ENCODE measurements at regions not wholly inside any gene's neighbourhood (a gene's known extent, or its start where the extent isn't known, plus 50 kb on each side); places are given as distances from the start of the nearest gene placed in this dataset.
A peak's percentile ranks its signal among the peaks of the same experiment; 100 is the strongest.

DNA sequence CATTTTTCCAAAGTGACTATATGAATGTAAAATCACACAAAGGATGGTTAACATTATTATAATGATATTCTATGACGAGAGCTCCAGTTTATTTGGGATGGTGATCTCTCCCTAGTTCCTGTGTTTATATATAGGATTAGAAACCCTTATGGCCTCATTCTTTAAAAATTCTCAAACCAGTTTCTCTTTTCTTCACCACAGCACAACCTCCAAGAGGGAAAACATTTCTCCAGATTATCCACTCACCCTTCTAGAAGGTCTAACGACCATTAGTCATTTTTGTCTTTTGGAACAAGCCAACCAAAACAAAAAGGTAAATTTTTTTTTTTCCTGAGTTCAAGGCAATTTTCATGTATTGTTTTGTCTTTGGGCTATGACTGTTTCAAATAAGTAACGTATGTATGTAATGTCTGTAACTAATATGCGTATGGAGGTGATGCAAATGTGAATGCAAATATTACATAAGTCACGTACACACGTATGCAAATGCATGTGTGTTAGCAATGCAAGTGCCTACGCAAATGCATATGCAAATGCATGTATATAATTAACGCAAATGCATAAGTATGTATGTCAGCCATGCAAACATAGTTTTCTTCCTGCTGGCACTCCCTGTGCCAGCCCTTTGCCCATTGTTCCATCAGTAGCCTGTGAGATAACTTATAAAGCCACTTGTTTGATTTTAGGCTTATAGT, 72.5 kb upstream of the MORC3 start:
- H3K27me3 ChIP-seq (ENCODE audit: insufficient read depth, low read length) = no peaks in the 10 kb centered on the region
- no peaks in the 10 kb centered on the region for H3K79me2 ChIP-seq (ENCODE audit: control insufficient read depth, insufficient read depth, low read length, unreplicated experiment)
- H3K4me1 ChIP-seq (ENCODE audit: control insufficient read depth, insufficient read depth, low read length, unreplicated experiment) = no peaks in the 10 kb centered on the region
- H2AFZ ChIP-seq (ENCODE audit: low read length, unreplicated experiment) = no peak overlapping the region
- H3K36me3 ChIP-seq (ENCODE audit: insufficient read depth, low read length) = no peaks in the 10 kb centered on the region
- no peak overlapping the region for H3K4me3 ChIP-seq (ENCODE audit: low read depth, low read length)
- H3K27ac ChIP-seq (ENCODE audit: low read depth, low read length) = no peak overlapping the region

DNA sequence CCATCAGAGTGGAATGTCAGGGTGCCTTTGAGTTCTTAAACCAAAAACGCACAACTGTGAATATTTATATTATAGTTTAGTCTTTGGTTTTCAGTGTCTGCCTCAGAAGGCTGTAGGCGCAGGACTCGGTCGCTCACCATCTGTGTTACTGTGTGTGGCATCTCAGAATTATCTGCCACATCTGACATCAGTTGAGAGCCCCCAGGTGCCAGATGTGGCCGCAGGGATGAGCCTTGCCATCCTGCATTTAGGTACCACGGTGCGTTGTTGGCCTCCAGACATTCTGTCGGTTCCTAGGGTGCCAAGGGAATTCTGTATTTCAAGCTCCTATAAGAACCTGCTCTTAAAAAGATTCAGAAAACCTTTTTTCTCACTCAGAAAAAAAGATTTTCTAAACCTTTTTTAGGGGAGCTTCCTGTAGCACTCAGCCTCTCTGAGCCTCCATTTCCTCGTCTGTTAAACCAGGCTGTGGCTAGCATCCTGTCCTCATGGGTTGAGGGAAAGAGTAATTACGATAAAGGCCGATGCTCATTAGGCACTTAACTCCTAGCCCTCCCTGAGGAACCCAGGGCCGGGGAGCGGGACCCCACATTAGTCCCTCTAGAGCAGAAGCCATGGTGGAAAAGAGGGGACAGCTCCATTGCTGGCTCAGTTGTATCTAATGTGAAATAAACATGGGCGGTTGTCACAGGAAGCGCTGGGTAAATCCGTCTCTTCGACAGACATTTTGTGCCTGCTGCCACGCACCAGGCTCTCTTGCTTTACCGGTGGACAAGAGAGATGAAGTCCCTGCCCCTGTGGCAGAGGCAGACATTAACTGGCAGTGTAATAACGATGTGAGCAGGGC, 70.2 kb upstream of the MORC3 start:
- Histone ChIP-seq H3K79me2 (ENCODE audit: control insufficient read depth, insufficient read depth, low read length, unreplicated experiment) (no peaks in the 10 kb centered on the region), H3K36me3 (ENCODE audit: insufficient read depth, low read length) (no peaks in the 10 kb centered on the region), H3K27me3 (ENCODE audit: insufficient read depth, low read length) (no peaks in the 10 kb centered on the region), H3K4me1 (ENCODE audit: control insufficient read depth, insufficient read depth, low read length, unreplicated experiment) (no peaks in the 10 kb centered on the region), H3K4me3 (ENCODE audit: low read depth, low read length) (no peak overlapping the region), H2AFZ (ENCODE audit: low read length, unreplicated experiment) (no peak overlapping the region), H3K27ac (ENCODE audit: low read depth, low read length) (no peak overlapping the region)

DNA sequence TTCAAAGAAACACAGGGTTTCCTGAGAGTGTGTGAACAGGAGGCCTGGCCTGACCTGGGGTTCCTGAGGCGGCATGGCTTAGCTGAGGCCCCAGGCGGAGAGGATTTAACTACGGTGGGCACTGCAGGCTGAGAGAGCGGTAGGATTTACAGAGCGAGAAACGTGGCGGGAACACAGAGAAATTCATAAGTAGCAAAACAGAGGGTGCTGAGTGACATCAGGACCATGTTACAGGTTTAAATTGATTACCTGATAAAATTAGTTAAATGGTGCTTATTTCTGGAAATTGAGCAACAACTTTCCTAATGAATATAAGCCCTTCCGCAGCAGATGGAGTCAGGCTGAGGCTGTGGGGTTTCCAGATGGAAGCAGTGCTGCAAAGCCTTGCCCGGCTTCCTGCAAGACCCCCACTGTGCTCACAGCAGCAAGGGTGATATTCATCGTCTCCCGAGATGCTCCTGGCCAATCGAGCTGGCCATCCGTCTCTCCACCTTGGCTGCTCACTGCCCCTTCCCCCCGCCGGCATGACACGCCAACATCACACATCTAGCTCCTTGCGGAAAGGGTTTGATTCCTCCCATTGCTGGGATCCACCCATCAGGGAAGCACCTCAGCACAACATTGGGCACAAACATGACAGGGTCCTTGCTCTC, 69.4 kb upstream of the MORC3 start:
- Histone ChIP-seq H3K4me3 (ENCODE audit: low read depth, low read length) (no peak overlapping the region), H3K79me2 (ENCODE audit: control insufficient read depth, insufficient read depth, low read length, unreplicated experiment) (no peaks in the 10 kb centered on the region), H3K4me1 (ENCODE audit: control insufficient read depth, insufficient read depth, low read length, unreplicated experiment) (no peaks in the 10 kb centered on the region), H2AFZ (ENCODE audit: low read length, unreplicated experiment) (no peak overlapping the region), H3K27me3 (ENCODE audit: insufficient read depth, low read length) (no peaks in the 10 kb centered on the region), H3K27ac (ENCODE audit: low read depth, low read length) (no peak overlapping the region), H3K36me3 (ENCODE audit: insufficient read depth, low read length) (no peaks in the 10 kb centered on the region)

DNA sequence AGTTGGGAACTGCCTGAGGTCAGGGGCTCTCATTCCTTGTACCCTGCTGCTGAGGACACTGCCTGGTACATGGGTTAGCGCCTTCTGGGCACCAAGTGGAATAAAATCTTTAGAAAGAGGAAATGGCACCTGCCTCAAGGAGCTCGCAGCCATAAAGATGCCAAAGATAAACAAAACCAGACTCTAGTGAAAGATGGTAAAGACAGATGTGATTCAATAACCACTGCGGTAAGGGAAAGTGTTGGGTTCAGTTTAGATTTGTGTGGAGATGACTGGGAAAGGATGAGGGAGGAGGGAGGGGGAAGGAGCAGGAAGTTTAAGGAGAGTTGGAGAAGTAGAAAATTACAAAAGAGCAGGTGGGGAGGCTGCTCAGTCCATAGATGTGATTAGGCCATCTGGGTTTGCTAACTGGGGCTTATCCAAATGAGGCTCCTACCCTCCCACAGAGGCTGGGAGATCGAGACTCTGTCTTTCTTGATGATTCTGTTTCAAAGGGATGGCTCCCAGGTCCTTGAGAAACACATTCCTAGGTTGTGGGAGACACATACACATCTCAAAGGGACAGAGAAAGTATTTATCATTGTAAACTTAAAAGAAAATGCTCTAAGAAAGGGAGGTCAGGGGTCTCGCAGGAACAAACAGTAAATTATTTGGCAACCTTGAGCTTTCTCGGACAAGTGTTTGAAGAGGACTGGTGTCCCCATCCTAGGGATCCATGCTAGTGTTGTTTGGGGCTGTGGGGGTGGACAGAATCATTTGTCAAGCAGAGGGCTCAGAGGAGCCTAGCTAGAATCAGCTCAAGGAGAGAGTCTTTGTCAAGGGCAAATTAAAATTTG, 65.7 kb upstream of the MORC3 start:
- H2AFZ ChIP-seq (ENCODE audit: low read length, unreplicated experiment) = no peak overlapping the region
- H3K4me3 ChIP-seq (ENCODE audit: low read depth, low read length) = no peak overlapping the region
- H3K27ac ChIP-seq (ENCODE audit: low read depth, low read length) = no peak overlapping the region
- no peaks in the 10 kb centered on the region for H3K79me2 ChIP-seq (ENCODE audit: control insufficient read depth, insufficient read depth, low read length, unreplicated experiment)
- H3K4me1 ChIP-seq (ENCODE audit: control insufficient read depth, insufficient read depth, low read length, unreplicated experiment) = no peaks in the 10 kb centered on the region
- H3K36me3 ChIP-seq (ENCODE audit: insufficient read depth, low read length) = no peaks in the 10 kb centered on the region
- H3K27me3 ChIP-seq (ENCODE audit: insufficient read depth, low read length) = no peaks in the 10 kb centered on the region

DNA sequence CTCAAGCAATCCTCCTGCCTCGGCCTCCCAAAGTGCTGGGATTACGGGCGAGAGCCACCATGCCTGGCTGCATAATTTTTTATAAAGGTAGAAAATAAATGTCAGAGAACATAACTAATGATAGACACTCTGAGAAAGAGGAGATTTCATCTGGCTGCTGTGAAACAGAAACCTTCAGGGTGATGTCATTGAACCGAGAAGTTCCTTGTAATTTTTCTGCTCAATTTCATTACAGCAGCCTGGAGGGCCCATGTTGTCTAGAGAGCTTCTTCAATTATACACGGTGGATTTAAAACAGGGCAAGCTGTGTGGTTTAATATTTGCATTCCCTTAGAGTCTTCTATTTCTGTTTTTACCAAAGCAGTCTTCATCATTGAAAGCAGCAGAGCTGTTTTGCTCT, 64.3 kb upstream of the MORC3 start:
- Histone ChIP-seq H3K36me3 (ENCODE audit: insufficient read depth, low read length) (no peaks in the 10 kb centered on the region), H2AFZ (ENCODE audit: low read length, unreplicated experiment) (no peak overlapping the region), H3K27me3 (ENCODE audit: insufficient read depth, low read length) (no peaks in the 10 kb centered on the region), H3K4me3 (ENCODE audit: low read depth, low read length) (no peak overlapping the region), H3K79me2 (ENCODE audit: control insufficient read depth, insufficient read depth, low read length, unreplicated experiment) (no peaks in the 10 kb centered on the region), H3K4me1 (ENCODE audit: control insufficient read depth, insufficient read depth, low read length, unreplicated experiment) (no peaks in the 10 kb centered on the region), H3K27ac (ENCODE audit: low read depth, low read length) (no peak overlapping the region)

DNA sequence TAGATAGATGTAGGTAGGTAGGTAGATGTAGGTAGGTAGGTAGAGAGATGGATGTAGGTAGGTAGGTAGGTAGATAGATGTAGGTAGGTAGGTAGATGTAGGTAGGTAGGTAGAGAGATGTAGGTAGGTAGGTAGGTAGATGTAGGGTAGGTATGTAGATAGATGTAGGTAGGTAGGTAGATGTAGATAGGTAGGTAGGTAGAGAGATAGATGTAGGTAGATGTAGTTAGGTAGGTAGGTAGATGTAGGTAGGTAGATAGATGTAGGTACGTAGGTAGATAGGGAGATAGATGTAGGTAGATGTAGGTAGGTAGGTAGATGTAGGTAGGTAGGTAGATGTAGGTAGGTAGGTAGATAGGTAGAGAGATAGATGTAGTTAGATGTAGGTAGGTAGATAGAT, 62.3 kb upstream of the MORC3 start:
- no peaks in the 10 kb centered on the region for H3K27me3 ChIP-seq (ENCODE audit: insufficient read depth, low read length)
- H3K4me1 ChIP-seq (ENCODE audit: control insufficient read depth, insufficient read depth, low read length, unreplicated experiment) = no peaks in the 10 kb centered on the region
- H2AFZ ChIP-seq (ENCODE audit: low read length, unreplicated experiment) = no peak overlapping the region
- H3K79me2 ChIP-seq (ENCODE audit: control insufficient read depth, insufficient read depth, low read length, unreplicated experiment) = no peaks in the 10 kb centered on the region
- H3K4me3 ChIP-seq (ENCODE audit: low read depth, low read length) = no peak overlapping the region
- no peaks in the 10 kb centered on the region for H3K36me3 ChIP-seq (ENCODE audit: insufficient read depth, low read length)
- no peak overlapping the region for H3K27ac ChIP-seq (ENCODE audit: low read depth, low read length)

DNA sequence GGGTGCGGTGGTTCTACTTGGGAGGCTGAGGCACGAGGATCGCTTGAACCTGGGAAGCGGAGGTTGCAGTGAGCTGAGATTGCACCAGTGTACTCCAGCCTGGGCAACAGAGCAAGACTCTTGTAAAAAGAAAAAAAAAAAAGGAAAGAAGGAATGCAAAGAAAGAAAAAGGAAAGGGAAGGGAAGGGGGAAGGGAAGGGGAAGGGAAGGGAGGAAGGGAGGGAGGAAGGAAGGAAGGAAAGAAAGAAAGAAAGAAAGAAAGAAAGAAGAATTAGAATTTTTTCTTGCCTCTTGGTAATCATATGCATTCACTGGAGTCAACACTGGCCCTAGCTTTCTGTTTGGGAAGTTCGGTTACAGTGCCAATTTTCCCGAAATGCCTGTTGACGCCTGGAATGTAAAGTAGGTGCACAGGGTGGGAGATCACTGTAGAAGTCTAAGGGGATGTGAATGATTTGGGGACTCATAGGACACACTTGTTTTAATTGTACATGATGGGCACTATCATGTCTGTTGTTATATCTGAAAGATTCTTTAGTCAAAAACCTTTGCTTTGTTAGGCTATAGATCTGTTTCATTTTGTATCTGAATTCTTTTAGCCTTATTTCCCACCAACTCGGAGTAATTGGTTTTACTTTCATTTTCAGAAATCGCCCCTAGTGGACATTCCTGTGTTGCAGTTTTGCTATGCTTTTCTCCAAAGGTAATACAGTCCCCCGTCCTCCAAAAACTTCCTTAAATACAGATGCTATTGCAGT, 59.8 kb upstream of the MORC3 start:
- H3K27me3 ChIP-seq (ENCODE audit: insufficient read depth, low read length) = no peaks in the 10 kb centered on the region
- H3K79me2 ChIP-seq (ENCODE audit: control insufficient read depth, insufficient read depth, low read length, unreplicated experiment) = no peaks in the 10 kb centered on the region
- H3K36me3 ChIP-seq (ENCODE audit: insufficient read depth, low read length) = no peaks in the 10 kb centered on the region
- H2AFZ ChIP-seq (ENCODE audit: low read length, unreplicated experiment) = peak overlapping the region; percentile 93
- no peaks in the 10 kb centered on the region for H3K4me1 ChIP-seq (ENCODE audit: control insufficient read depth, insufficient read depth, low read length, unreplicated experiment)
- H3K27ac ChIP-seq (ENCODE audit: low read depth, low read length) = peak overlapping the region; percentile 69
- H3K4me3 ChIP-seq (ENCODE audit: low read depth, low read length) = peak overlapping the region; percentile 80

DNA sequence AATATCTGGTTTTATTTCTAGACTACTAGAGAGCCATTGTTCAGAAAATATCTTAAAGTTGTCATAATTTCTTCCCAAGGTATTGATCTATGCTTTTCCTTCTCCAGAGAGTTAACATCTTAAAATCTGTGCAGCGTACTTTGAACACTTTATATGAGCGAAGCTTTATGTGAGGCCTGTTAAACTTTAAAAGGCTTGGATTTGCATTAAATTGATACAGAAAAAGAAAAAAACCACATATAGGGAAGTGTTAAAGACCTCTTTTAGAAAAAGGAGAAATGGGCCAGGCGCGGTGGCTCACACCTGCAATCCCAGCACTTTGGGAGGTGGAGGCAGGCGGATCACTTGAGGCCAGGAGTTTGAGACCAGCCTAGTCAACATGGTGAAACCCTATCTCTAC, 59.2 kb upstream of the MORC3 start:
- Histone ChIP-seq H3K4me3 (ENCODE audit: low read depth, low read length) (peak overlapping the region; percentile 80; the same call in 1 of the 2 replicates), H3K36me3 (ENCODE audit: insufficient read depth, low read length) (no peaks in the 10 kb centered on the region), H3K4me1 (ENCODE audit: control insufficient read depth, insufficient read depth, low read length, unreplicated experiment) (no peaks in the 10 kb centered on the region), H2AFZ (ENCODE audit: low read length, unreplicated experiment) (peak overlapping the region; percentile 75), H3K27me3 (ENCODE audit: insufficient read depth, low read length) (no peaks in the 10 kb centered on the region), H3K79me2 (ENCODE audit: control insufficient read depth, insufficient read depth, low read length, unreplicated experiment) (no peaks in the 10 kb centered on the region), H3K27ac (ENCODE audit: low read depth, low read length) (no peak overlapping the region)

DNA sequence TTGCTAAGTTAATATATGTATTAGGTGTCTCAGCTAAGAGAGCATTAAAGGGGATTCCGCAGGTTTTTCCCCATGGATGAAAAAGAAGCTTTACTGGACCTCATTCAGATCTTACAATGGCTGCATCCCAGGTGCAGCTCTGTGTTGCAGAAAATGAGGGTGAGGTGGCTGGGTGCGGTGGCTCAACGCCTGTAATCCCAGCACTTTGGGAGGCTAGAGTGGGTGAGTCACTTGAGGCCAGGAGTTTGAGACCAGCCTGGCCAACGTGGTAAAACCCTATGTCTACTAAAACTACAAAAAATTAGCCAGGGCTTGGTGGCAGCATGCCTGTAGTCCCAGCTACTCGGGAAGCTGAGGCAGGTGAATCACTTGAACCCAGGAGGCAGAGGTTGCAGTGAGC, 58.5 kb upstream of the MORC3 start:
- Histone ChIP-seq H3K79me2 (ENCODE audit: control insufficient read depth, insufficient read depth, low read length, unreplicated experiment) (no peaks in the 10 kb centered on the region), H3K36me3 (ENCODE audit: insufficient read depth, low read length) (no peaks in the 10 kb centered on the region), H3K27me3 (ENCODE audit: insufficient read depth, low read length) (no peaks in the 10 kb centered on the region), H2AFZ (ENCODE audit: low read length, unreplicated experiment) (no peak overlapping the region), H3K27ac (ENCODE audit: low read depth, low read length) (no peak overlapping the region), H3K4me3 (ENCODE audit: low read depth, low read length) (no peak overlapping the region), H3K4me1 (ENCODE audit: control insufficient read depth, insufficient read depth, low read length, unreplicated experiment) (no peaks in the 10 kb centered on the region)

DNA sequence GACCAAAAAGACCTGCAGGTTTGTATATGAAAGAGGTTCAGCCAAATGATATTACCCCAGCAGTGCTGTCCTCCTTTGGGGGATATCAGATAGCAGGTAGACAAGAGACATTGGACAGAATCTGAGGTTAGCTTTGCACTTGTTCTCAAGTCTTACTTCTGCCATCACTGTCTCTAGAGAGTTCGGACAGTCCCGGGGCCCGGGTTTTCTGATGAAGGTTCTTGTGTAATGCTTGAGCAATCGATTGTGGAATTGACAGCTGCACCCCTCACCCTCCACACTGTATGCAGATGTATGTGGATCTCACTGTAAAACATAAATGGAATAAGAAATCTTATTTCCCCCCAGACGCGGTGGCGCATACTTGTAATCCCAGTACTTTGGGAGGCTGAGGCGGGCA, 56.2 kb upstream of the MORC3 start:
- no peak overlapping the region for H3K27ac ChIP-seq (ENCODE audit: low read depth, low read length)
- H3K4me3 ChIP-seq (ENCODE audit: low read depth, low read length) = no peak overlapping the region
- no peaks in the 10 kb centered on the region for H3K36me3 ChIP-seq (ENCODE audit: insufficient read depth, low read length)
- no peaks in the 10 kb centered on the region for H3K4me1 ChIP-seq (ENCODE audit: control insufficient read depth, insufficient read depth, low read length, unreplicated experiment)
- H2AFZ ChIP-seq (ENCODE audit: low read length, unreplicated experiment) = no peak overlapping the region
- H3K79me2 ChIP-seq (ENCODE audit: control insufficient read depth, insufficient read depth, low read length, unreplicated experiment) = no peaks in the 10 kb centered on the region
- no peaks in the 10 kb centered on the region for H3K27me3 ChIP-seq (ENCODE audit: insufficient read depth, low read length)

Measured in ACC112 (cell line).